SH-SY5Y (cell line): ENCODE measurements at regions not wholly inside any gene's neighbourhood (a gene's known extent, or its start where the extent isn't known, plus 50 kb on each side); places are given as distances from the start of the nearest gene placed in this dataset.

Experiments used
- GATA2 ChIP-seq: IDR thresholded peaks from 2 replicates; pipeline ENCODE4 v1.6.1; 2011; ENCODE audit warnings: mild to moderate bottlenecking, low read depth, low read length
- GATA3 ChIP-seq: IDR thresholded peaks from 2 replicates; pipeline ENCODE4 v1.6.1; 2011; ENCODE audit warnings: low read depth, mild to moderate bottlenecking, low read length, moderate library complexity

GRCh38 chr5:157986431-157986990, 127.6 kb upstream of the CLINT1 start:
- TF ChIP-seq GATA2: no peak
- TF ChIP-seq GATA3: no peak
